H9 (cell line): ENCODE measurements at regions not wholly inside any gene's neighbourhood (a gene's known extent, or its start where the extent isn't known, plus 50 kb on each side); places are given as distances from the start of the nearest gene placed in this dataset.

Experiments
- DNase-seq: peaks from one replicate; pipeline ENCODE4 v3.0.0-alpha.2; 2017
- H2AFZ ChIP-seq: one replicate; pipeline ENCODE4 v1.6.1; 2013; ENCODE audit warnings: mild to moderate bottlenecking, low read length, control low read depth, moderate library complexity
- H2AK5ac ChIP-seq: 2 replicates; pipeline ENCODE4 v1.6.1; 2013; ENCODE audit warnings: low read length, control low read depth, mixed read lengths; ENCODE audit not compliant: insufficient read length
- H2BK120ac ChIP-seq: one replicate; pipeline ENCODE4 v1.6.1; 2013; ENCODE audit warnings: low read depth, mild to moderate bottlenecking, low read length, control low read depth, inconsistent platforms; ENCODE audit not compliant: poor library complexity, severe bottlenecking
- H2BK12ac ChIP-seq: 2 replicates; pipeline ENCODE4 v1.6.1; 2013; ENCODE audit warnings: low read length, control low read depth, mixed read lengths, low read depth; ENCODE audit not compliant: insufficient read length
- H2BK15ac ChIP-seq: 2 replicates; pipeline ENCODE4 v1.6.1; 2013; ENCODE audit warnings: low read depth, low read length, control low read depth
- H2BK20ac ChIP-seq: one replicate; pipeline ENCODE4 v1.6.1; 2013; ENCODE audit warnings: low read depth, mild to moderate bottlenecking, low read length, control low read depth, inconsistent platforms; ENCODE audit not compliant: poor library complexity, severe bottlenecking
- H2BK5ac ChIP-seq: 2 replicates; pipeline ENCODE4 v1.6.1; 2013; ENCODE audit warnings: low read length, control low read depth, mixed read lengths; ENCODE audit not compliant: insufficient read length
- H3K14ac ChIP-seq: 2 replicates; pipeline ENCODE4 v1.6.1; 2013; ENCODE audit warnings: low read length, control low read depth; ENCODE audit not compliant: insufficient read depth
- H3K18ac ChIP-seq: 2 replicates; pipeline ENCODE4 v1.6.1; 2013; ENCODE audit warnings: low read depth, mild to moderate bottlenecking, mixed read lengths, low read length, control low read depth; ENCODE audit not compliant: insufficient read length
- H3K23ac ChIP-seq: 2 replicates; pipeline ENCODE4 v1.6.1; 2013; ENCODE audit warnings: low read length, control low read depth, mixed read lengths, low read depth; ENCODE audit not compliant: insufficient read length
- H3K23me2 ChIP-seq: 2 replicates; pipeline ENCODE4 v1.6.1; 2013; ENCODE audit warnings: low read depth, mild to moderate bottlenecking, mixed read lengths, low read length, control low read depth; ENCODE audit not compliant: insufficient read length, poor library complexity, severe bottlenecking
- H3K27ac ChIP-seq: 2 replicates; pipeline ENCODE4 v1.5.1; 2013; ENCODE audit warnings: low read length, control low read depth, mixed read lengths, low read depth; ENCODE audit not compliant: insufficient read length
- H3K27me3 ChIP-seq: 2 replicates; pipeline ENCODE4 v1.6.1; 2013; ENCODE audit warnings: low read length, control low read depth, inconsistent platforms; ENCODE audit not compliant: insufficient read depth
- H3K4ac ChIP-seq: 2 replicates; pipeline ENCODE4 v1.6.1; 2013; ENCODE audit warnings: low read depth, mild to moderate bottlenecking, control low read depth, inconsistent platforms, low read length, moderate library complexity
- H3K4me1 ChIP-seq: 2 replicates; pipeline ENCODE4 v1.6.1; 2013; ENCODE audit warnings: low read length, control low read depth, inconsistent platforms; ENCODE audit not compliant: insufficient read depth
- H3K4me2 ChIP-seq: 2 replicates; pipeline ENCODE4 v1.6.1; 2013; ENCODE audit warnings: low read length, control low read depth, mixed read lengths; ENCODE audit not compliant: insufficient read length, insufficient read depth
- H3K56ac ChIP-seq: 2 replicates; pipeline ENCODE4 v1.6.1; 2013; ENCODE audit warnings: low read depth, mild to moderate bottlenecking, mixed read lengths, low read length, control low read depth; ENCODE audit not compliant: insufficient read length
- H3K79me1 ChIP-seq: 2 replicates; pipeline ENCODE4 v1.6.1; 2013; ENCODE audit warnings: low read depth, mild to moderate bottlenecking, moderate library complexity, low read length, control low read depth, inconsistent platforms; ENCODE audit not compliant: insufficient read depth, poor library complexity, severe bottlenecking
- H3K79me2 ChIP-seq: 2 replicates; pipeline ENCODE4 v1.6.1; 2013; ENCODE audit warnings: low read length, control low read depth, inconsistent platforms; ENCODE audit not compliant: insufficient read depth
- H3K9ac ChIP-seq: 2 replicates; pipeline ENCODE4 v1.6.1; 2013; ENCODE audit warnings: low read length, control low read depth, mixed read lengths; ENCODE audit not compliant: insufficient read length; ENCODE audit errors: extremely low read depth
- H3K9me3 ChIP-seq: one replicate; pipeline ENCODE4 v1.6.1; 2013; ENCODE audit warnings: low read depth, low read length, inconsistent platforms; ENCODE audit not compliant: control insufficient read depth
- H3T11ph ChIP-seq: one replicate; pipeline ENCODE4 v1.6.1; 2013; ENCODE audit warnings: mild to moderate bottlenecking, low read length, control low read depth, inconsistent platforms
- H4K20me1 ChIP-seq: one replicate; pipeline ENCODE4 v1.6.1; 2013; ENCODE audit not compliant: control insufficient read depth, insufficient read length, insufficient read depth
- H4K5ac ChIP-seq: 2 replicates; pipeline ENCODE4 v1.6.1; 2013; ENCODE audit warnings: low read depth, mild to moderate bottlenecking, mixed read lengths, low read length, control low read depth; ENCODE audit not compliant: insufficient read length
- H4K8ac ChIP-seq: replicated peaks from 2 replicates; pipeline ENCODE4 v1.6.1; 2013; ENCODE audit warnings: low read length, control low read depth, mixed read lengths, low read depth; ENCODE audit not compliant: insufficient read length
- H4K91ac ChIP-seq: 2 replicates; pipeline ENCODE4 v1.6.1; 2013; ENCODE audit warnings: low read depth, mild to moderate bottlenecking, moderate library complexity, mixed read lengths, low read length, control low read depth; ENCODE audit not compliant: insufficient read length
- H3K27ac Mint-ChIP-seq, 3 experiments: 2 replicates in 2 of 3; 3 replicates in 1 of 3; pipeline ENCODE4 v1.8.0; 2020 to 2021; ENCODE audit warnings: mixed read lengths in 3 of 3, mild to moderate bottlenecking in 1 of 3, moderate library complexity in 1 of 3
- H3K27me3 Mint-ChIP-seq: 2 replicates; pipeline ENCODE4 v1.8.0; 2021; ENCODE audit warnings: low read depth, mild to moderate bottlenecking, moderate library complexity, mixed read lengths
- H3K36me3 Mint-ChIP-seq, 3 experiments: 2 replicates in 2 of 3; 3 replicates in 1 of 3; pipeline ENCODE4 v1.8.0; 2020 to 2021; ENCODE audit warnings: low read depth in 3 of 3, mixed read lengths in 3 of 3; ENCODE audit not compliant: insufficient read depth in 1 of 3
- H3K4me1 Mint-ChIP-seq, 2 experiments: 2 replicates each; pipeline ENCODE4 v1.8.0; 2020; ENCODE audit warnings: mixed read lengths in 2 of 2
- H3K4me3 Mint-ChIP-seq, 2 experiments: 2 replicates in 1 of 2; 3 replicates in 1 of 2; pipeline ENCODE4 v1.8.0; 2020 to 2021; ENCODE audit warnings: mild to moderate bottlenecking in 2 of 2, mixed read lengths in 2 of 2, moderate library complexity in 1 of 2
- H3K9me3 Mint-ChIP-seq, 2 experiments: 2 replicates in 1 of 2; 3 replicates in 1 of 2; pipeline ENCODE4 v1.8.0; 2020; ENCODE audit warnings: mild to moderate bottlenecking in 2 of 2, mixed read lengths in 2 of 2, moderate library complexity in 1 of 2
- CTCF ChIP-seq: fragments of 200-600 bp; sonication (generic); conservative IDR thresholded peaks from 3 replicates; pipeline ENCODE4 v1.8.0; 2021; ENCODE audit warnings: antibody characterized with exemption, mild to moderate bottlenecking
- WGBS: extraction: QIAGEN DNeasy Blood & Tissue Kit; methylation state at CpG from one replicate; pipeline ENCODE4 v1.1.7; 2013; ENCODE audit warnings: missing lambda C conversion rate, low lambda C conversion rate, mixed read lengths; ENCODE audit not compliant: insufficient read length; ENCODE audit errors: extremely low coverage; 5-methylcytosine and 5-hydroxymethylcytosine counted together

GRCh38 chr5:89981021-89981420 is 428.5 kb downstream of the CETN3 start:
- no peak for DNase-seq
- Histone ChIP-seq H4K5ac (no peak overlapping the region), H2BK5ac (no peak overlapping the region), H3K14ac (no peak overlapping the region), H2BK20ac (no peak overlapping the region), H3K4me1 (peaks cover 3% of the 10 kb centered on the region; the same call in 1 of the 2 replicates), H3K9ac (no peak overlapping the region), H3K4ac (no peak overlapping the region), H2BK12ac (no peak overlapping the region), H3K79me2 (no peaks in the 10 kb centered on the region), H3K18ac (no peak overlapping the region), H2AK5ac (no peak overlapping the region), H2BK15ac (no peak overlapping the region), H4K20me1 (no peaks in the 10 kb centered on the region), H3K27me3 (no peaks in the 10 kb centered on the region), H4K8ac (no peak overlapping the region), H2BK120ac (no peak overlapping the region), H3K56ac (no peak overlapping the region), H3K9me3 (no peaks in the 10 kb centered on the region), H2AFZ (no peak overlapping the region), H4K91ac (no peak overlapping the region), H3T11ph (no peak overlapping the region), H3K79me1 (no peaks in the 10 kb centered on the region), H3K27ac (no peak overlapping the region), H3K23me2 (no peaks in the 10 kb centered on the region), H3K4me2 (no peak overlapping the region), H3K23ac (no peak overlapping the region)
- Mint-ChIP-seq H3K4me3 (no peak overlapping the region), H3K27me3 (no peaks in the 10 kb centered on the region), H3K4me1 (peaks cover 0 to 9% of the 10 kb centered on the region in 2 experiments; a peak in 2 of 4 replicates), H3K9me3 (no peaks in the 10 kb centered on the region; a peak in 2 of 5 replicates), H3K36me3 (peaks cover 0 to 5% (median 0%) of the 10 kb centered on the region in 3 experiments; a peak in 2 of 7 replicates), H3K27ac (peak overlapping the region in 1 of 3 experiments; percentile 65; a peak in 1 of 7 replicates)
- WGBS, result no CpG with 5 or more reads among the region's 2 CpGs
- TF ChIP-seq CTCF, result no peak
